ENCODE measurements at regions not wholly inside any gene's neighbourhood (a gene's known extent, or its start where the extent isn't known, plus 50 kb on each side); places are given as distances from the start of the nearest gene placed in this dataset.

GRCh38 chr13:109625156-109625555 is 161.2 kb downstream of the IRS2 start:
- no peak for DNase-seq

GRCh38 chr13:109622006-109622405 is 164.4 kb downstream of the IRS2 start:
- no peak for ATAC-seq
- intact Hi-C loops (cut with DNase I; ENCODE audit: low total_unique reads): no loop called here
- Histone ChIP-seq H3K4me1 (no peaks in the 10 kb centered on the region), H3K4me3 (no peak overlapping the region), H3K27me3 (no peaks in the 10 kb centered on the region), H3K36me3 (no peaks in the 10 kb centered on the region), H3K27ac (no peak overlapping the region), H3K9me3 (no peaks in the 10 kb centered on the region)
- in situ Hi-C loops (cut with MboI; ENCODE audit: low sequenced_read_pairs in 4 of 4): no loop called here
- no peak for TF ChIP-seq CTCF (IDR thresholded peaks at IDR 0.05 in 4 of 5, conservative IDR thresholded peaks at IDR 0.05 in 1 of 5)
- TF ChIP-seq POLR2A (IDR thresholded peaks at IDR 0.05): no peak
- no peak for DNase-seq

More at GRCh38 chr13:109625156-109625555, 161.2 kb downstream of the IRS2 start:
- H3K27ac ChIP-seq: no peak overlapping the region
- H3K4me3 ChIP-seq: no peak overlapping the region
- in situ Hi-C loops (cut with MboI; ENCODE audit: low sequenced_read_pairs in 4 of 4): no loop called here
- TF ChIP-seq POLR2A (IDR thresholded peaks at IDR 0.05): no peak
- TF ChIP-seq CTCF (IDR thresholded peaks at IDR 0.05 in 4 of 5, conservative IDR thresholded peaks at IDR 0.05 in 1 of 5): no peak
- no peaks in the 10 kb centered on the region for H3K36me3 ChIP-seq
- H3K27me3 ChIP-seq: no peaks in the 10 kb centered on the region
- no peak for ATAC-seq
- H3K9me3 ChIP-seq: no peaks in the 10 kb centered on the region
- H3K4me1 ChIP-seq: no peaks in the 10 kb centered on the region
- intact Hi-C loops (cut with DNase I; ENCODE audit: low total_unique reads): no loop called here

- intact Hi-C loops (cut with DNase I; ENCODE audit: low total_unique reads) (no loop called here), in situ Hi-C loops (cut with MboI; ENCODE audit: low sequenced_read_pairs in 4 of 4) (no loop called here)
- H3K27me3 ChIP-seq: no peaks in the 10 kb centered on the region
- no peaks in the 10 kb centered on the region for H3K9me3 ChIP-seq
- H3K27ac ChIP-seq: no peak overlapping the region
- no peaks in the 10 kb centered on the region for H3K36me3 ChIP-seq
- H3K4me1 ChIP-seq: no peaks in the 10 kb centered on the region
- no peak for TF ChIP-seq CTCF (IDR thresholded peaks at IDR 0.05 in 4 of 5, conservative IDR thresholded peaks at IDR 0.05 in 1 of 5)
- TF ChIP-seq POLR2A (IDR thresholded peaks at IDR 0.05): no peak
- ATAC-seq: no peak
- no peak for DNase-seq
- no peak overlapping the region for H3K4me3 ChIP-seq
Measured at GRCh38 chr13:109615721-109616420, 170.5 kb downstream of the IRS2 start.

- intact Hi-C loops (cut with DNase I; ENCODE audit: low total_unique reads) (loop anchor here (5.0 kb wide), 2 partner anchors 180 to 495 kb away; no protein-coding TSS in a partner anchor), in situ Hi-C loops (cut with MboI; ENCODE audit: low sequenced_read_pairs in 4 of 4) (no loop called here)
- TF ChIP-seq POLR2A (IDR thresholded peaks at IDR 0.05): no peak
- TF ChIP-seq CTCF (IDR thresholded peaks at IDR 0.05 in 4 of 5, conservative IDR thresholded peaks at IDR 0.05 in 1 of 5): no peak
- Histone ChIP-seq H3K9me3 (no peaks in the 10 kb centered on the region), H3K4me1 (no peaks in the 10 kb centered on the region), H3K27me3 (no peaks in the 10 kb centered on the region), H3K27ac (no peak overlapping the region), H3K36me3 (no peaks in the 10 kb centered on the region), H3K4me3 (no peak overlapping the region)
- ATAC-seq (no peak), DNase-seq (no peak)
Measured at GRCh38 chr13:109611912-109612691, 174.3 kb downstream of the IRS2 start.

All from gastrocnemius medialis (tissue), 4 donors.